ENCODE measurements at regions not wholly inside any gene's neighbourhood (a gene's known extent, or its start where the extent isn't known, plus 50 kb on each side); places are given as distances from the start of the nearest gene placed in this dataset.

DNA sequence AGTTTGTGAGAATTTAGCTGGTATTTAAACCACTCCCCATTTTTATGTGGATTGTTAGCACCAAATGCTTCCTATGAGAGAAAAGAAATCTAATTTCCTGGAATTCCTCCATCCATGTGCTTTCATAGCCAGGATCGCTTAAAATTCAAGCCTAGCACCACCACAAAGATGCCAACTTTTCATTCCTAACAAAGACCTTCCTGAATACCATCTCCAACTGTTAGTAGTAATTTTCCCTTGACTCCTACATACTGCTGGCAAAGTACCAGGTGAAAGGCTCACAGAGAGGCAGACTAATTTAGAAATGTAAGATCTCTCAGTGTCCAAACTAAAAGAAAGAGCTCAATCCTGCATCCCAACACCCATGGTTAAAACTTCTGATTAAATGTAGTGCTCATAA, 386.3 kb downstream of the KCTD12 start:
- no peak for DNase-seq

DNA sequence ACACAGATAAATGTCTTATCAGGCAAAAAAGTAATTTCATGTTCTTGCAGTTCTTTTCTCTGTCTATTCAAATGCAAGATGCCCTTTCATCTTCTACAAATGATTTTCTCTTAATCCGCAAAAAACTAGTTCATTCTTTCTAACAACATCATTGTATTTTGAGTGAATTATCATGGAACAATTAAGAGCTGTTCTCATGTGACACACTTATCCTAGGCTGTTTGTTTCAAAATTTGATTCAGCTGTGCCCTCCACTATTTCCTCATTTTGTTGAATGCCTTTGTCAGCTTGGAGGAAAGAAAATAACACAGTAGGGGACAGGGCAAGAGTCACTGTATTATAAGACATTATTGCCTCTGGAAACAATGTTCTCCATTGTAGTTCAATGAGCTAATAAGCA, 396.9 kb downstream of the KCTD12 start:
- DNase-seq, result no peak

DNA sequence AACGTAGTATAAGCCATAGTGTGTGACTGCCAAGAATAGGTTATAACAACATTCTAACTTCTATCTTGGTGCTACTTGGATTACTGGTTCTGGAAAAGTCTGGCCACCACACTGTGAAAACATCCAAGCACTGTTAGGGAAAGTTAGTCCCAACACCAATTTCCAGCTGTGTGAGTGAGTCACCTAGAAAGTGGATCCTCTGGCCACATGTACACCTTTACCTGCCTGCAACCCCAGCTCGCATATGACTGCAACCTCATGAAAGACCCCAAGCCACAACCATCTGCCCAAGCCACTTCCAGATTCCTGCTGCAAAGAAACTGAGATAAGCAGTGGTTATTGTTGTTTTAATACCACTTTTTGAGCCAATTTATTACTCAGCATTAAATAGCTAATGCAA, 404.5 kb downstream of the KCTD12 start:
- no peak for DNase-seq

DNA sequence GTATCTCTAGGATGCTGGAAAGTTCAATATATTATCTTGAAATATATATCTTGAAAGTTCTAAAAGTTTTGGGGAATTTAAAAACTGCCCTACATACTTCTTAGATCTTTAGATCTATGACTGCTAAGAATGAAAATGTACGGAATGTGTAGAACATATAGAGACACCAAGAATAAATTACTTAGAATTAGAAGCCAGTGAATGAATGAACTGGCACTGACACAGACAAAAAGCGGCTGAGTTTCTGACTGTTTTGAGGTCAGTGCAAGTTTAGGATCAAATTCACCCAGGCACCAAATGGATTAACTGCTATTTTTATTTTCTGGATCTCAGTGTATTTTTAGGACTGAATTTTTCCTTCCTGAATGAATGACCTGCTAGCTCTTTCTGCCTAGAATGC, 411.2 kb downstream of the KCTD12 start:
- no peak for DNase-seq

DNA sequence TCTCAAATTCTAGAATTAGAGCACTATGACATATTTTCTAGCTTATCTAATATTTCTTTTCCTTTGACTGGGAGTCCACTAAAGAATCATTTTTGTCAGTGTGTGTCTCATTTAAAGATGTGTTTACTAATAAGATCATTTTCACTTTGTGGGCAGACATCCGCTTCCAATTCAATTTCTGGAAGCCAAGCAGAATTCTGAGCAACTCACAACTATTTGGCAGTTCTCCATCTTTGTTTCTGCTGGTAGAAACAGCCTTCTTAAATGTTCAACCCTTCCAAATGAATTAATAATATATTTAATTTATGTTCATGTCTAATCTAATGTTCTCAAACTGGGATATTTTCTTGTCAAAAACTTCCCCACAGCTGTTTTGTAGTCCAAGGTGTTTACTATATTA, 411.8 kb downstream of the KCTD12 start:
- DNase-seq, result no peak

DNA sequence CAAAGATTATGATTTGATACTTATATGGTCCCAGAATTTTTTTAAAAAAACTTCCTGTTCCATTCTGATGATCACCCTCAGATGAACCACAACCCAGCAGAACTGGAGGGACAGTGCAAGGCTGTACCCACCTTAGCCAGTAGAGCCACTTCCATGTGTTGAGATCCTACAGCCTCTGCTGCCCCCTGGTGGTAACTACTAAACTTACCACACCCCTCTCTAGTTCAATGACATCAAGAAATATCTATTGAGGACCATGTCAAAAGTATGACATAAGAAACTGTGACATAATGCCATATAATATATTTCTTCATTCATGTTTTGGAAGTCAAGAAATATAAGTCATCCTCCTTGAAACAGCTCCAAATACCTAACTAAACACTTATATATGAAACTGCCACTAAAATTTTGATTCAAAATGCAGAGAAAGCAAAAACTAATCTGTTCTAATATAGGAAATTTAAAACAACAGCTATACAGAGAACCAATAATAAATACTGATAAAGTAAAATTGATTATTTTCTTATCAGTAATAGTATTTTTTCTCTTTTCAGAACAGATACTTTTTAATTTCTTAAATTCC, 412.6 kb downstream of the KCTD12 start:
- peak; percentile 62 for DNase-seq

DNA sequence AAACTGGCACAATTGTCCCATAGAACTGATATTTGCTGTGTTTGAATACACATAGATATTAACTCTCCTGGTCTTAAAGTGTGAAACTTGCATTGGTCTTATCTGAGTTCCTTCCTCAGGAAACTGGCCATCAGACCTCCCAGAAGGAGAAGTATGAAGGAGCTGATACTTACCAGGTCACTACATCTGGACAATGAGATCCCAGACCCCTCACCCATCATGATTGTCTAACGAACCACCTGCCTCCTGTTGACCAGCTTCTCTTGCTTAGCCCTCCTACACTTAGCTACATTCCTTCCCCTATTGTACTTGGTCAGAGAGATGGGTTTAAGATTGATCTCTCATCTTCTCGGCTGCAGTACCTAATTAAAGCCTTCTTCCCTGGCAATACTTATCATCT, 413.3 kb downstream of the KCTD12 start:
- DNase-seq, result no peak

DNA sequence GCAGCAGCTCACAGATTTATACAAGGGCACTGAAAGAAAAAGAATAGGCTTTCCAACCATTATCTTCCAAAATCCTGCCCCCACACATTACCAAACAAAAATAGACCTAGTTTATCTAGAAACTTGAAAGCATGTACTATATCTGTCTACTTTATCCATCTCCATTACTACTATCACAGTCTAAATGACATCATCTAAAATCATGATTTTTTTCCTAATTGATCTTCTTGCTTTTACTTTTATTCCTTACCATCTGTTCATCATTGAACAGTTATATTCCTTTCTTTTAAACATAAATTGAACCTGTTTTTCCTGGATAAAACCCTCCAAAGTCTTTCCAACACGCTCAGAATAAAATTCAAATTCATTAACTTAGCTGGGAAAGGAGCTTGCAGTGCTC, 414.7 kb downstream of the KCTD12 start:
- DNase-seq, result no peak

DNA sequence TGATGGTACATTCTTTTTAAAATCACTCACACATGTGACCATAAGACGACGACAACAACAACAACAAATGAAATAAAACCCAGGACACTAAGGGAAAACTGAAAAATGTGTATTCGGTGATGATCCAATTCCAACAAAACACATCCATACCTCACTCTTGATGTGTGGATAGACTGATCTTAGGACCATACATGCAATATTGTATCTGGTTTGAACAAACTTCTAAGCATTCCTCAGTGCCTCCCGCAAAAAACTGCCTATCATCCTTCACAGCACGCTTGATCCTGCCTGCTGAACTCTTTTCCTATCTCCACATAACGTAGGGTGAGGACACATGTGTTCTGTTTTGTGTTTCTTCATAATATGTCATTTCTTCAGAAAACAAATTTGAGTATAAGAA, 415.2 kb downstream of the KCTD12 start:
- DNase-seq, result no peak

DNA sequence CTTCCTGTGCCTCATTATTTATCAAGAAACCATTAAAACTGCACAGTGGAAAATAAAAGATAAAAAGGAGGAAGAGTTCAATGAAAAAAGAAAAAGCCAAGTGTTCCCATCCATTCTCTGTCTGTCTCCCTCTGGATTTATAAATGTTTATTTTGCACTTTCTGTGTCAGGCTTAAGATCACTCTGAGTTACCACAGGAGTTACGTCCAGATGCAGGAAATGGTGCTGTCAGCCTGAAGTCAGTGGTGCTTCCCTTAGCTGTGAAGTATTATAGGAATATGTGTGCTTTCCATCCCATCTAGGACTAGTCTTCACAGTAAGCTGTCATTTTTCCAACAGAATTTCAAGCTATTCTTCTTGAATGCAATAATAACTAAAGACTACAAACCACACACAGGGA, 420.2 kb downstream of the KCTD12 start:
- DNase-seq, result no peak

DNA sequence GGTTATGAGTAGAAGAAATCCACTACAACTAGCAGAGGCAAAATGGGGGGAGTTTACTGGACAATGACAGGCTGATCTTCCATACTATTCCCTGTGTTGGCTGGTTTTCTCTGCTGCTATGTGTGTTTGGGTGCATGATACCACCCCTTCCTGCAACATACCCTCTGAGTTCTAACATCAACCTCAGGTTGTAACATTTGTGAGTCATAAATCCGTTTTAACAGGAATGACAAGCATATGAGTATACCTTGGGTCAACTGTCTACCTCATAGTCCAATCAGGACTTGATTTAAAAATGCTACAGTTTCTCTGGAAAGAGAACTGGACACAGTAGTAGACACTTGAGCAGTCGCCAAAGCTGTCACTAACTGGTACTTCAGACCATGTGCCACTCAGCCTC, 422.9 kb downstream of the KCTD12 start:
- DNase-seq, result no peak

DNA sequence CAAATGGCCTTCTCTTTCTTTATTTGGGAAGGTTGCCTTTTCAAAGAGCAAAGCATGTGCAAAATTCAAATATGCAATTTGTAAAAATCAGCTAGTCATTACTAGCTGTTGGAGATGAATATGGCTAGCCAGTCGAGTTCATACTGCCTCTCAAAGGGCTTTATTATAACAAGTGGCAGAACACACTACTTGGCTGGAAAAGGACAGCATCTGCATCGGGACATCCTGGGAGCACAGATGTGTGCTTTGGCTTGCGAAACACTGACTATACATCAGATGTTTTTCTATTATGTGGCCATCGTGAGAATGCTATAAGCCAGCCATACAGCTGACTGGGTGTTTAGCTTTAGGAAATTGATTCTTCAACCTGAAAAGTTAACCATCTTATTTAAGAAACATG, 424.2 kb downstream of the KCTD12 start:
- no peak for DNase-seq

DNA sequence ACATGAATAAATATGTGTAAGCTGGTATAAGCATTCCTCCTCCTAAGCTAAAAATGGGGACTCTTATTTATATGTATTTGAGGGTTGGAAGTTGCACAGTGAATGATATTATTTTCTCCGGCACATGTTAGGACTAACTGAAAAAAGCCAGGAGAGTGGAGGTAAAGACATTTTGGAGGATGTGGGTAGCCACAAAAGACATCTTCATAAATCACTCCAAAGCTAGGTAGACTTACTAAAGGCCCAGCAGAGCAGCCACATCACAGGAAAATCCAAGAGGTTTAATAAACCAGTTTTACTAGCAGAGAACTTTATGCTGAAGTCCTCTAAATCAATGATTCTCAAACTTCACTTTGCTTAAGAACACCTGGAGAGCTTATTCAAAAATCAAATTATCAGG, 424.7 kb downstream of the KCTD12 start:
- DNase-seq, result no peak

DNA sequence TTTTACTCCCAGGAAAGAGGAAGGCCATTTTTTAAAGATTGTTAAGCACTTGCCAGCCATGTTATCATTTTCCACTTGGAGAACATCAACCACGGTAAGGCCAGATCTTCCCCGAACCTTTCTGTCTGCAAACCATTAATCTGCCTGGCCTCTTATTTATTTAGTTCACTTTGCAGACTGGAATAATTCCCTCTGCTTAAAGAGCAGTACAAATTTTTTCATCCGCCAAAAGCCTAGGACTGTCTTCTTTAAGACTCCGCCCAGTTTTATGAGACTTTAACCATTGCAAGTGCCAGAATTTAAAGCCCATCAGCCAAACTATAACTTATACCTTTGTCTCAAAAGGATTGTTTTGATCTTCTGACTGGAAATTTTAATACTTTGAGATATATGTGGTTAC, 426.3 kb downstream of the KCTD12 start:
- DNase-seq, result no peak

DNA sequence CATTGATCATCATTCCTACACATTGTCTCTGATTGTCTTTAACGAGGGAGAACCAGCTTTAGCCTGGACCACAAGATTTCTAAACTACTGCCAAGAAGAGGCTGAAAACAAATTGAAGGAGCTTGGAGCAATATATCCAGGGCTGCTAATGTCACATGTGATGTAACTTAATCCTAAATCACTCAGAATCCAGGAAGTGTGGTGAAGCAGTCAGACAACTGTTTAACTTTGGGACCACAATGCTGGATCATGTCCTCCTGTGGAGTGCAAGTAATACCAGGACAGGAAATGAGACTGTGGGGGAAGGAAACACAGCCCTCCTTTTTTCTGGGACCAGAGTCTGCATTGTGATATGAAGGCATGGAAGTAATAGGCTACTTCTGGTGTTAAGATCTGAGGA, 430.2 kb downstream of the KCTD12 start:
- no peak for DNase-seq

DNA sequence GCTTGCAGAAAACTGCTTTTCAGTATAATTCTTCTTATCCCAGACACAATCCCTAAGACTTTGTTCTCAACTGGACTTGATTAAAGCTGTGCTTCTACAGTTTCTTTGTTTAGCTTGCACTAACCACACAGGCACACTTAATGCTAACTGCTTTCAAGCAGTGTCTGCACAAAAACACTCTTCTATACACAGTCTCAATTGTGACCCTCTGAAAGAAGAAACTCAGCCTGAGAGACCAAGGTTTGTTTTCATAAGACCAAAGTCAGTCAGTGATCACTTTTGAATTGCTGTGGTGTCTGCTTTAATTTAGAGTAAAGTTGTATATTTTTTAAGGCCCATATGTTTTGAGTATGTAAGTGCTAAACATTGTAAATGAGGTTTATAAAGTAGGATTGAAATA, 431.2 kb downstream of the KCTD12 start:
- DNase-seq, result no peak

DNA sequence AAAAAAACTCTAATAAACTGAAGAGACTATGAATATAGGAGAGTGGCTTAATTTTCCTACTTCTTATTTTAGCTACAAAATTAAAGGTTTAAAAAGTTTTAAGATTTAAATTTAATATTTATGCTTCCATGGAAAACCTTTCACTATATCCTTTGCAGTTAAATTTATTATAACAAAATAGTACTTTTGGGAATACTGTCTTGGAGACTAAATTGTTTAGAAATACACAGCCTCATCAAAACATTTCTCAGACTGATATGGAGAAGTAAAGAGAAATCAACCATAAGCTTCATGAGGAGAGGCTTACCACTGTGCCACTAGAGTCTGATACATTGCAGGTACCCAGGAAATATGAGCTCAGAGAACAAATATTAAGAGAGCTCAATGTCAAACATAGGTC, 436.5 kb downstream of the KCTD12 start:
- DNase-seq, result no peak

DNA sequence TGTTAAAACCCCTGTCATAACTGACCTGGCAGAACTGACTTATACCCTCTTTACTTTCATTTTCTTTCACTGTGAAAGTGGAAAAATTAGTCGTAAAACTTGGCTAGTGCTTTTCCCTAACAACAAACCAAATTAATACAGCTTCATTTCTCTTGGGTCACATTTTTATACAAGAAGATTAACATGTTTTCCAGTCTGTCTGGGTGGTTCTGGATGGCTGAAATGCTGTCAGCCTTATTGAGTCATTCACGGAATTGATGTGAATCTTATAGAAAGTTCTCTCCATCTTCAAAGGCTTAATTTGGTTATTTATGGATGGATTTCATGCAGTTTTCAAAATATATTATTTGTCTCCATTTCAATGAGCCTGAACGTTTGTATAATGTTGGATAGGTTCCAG, 440.0 kb downstream of the KCTD12 start:
- no peak for DNase-seq

DNA sequence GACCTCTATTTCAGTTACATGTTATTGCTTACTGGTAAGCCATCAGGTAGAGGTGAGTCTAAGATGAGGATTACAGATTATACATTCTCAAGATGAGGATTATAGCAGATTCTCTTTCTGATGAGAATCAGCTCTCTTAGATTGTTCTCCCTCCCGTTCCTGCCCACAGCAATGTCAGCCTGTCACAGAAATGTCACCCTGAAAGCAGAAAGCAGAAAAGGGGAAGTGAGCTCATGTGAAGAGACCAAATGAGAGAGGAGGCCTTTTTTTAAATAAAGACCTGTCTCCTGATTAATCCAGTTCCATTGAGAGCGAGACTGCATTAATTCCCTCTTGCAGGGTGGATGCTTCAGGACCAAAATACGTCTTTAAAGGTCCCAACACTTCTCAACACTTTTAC, 445.6 kb downstream of the KCTD12 start:
- DNase-seq, result peak; percentile 16

DNA sequence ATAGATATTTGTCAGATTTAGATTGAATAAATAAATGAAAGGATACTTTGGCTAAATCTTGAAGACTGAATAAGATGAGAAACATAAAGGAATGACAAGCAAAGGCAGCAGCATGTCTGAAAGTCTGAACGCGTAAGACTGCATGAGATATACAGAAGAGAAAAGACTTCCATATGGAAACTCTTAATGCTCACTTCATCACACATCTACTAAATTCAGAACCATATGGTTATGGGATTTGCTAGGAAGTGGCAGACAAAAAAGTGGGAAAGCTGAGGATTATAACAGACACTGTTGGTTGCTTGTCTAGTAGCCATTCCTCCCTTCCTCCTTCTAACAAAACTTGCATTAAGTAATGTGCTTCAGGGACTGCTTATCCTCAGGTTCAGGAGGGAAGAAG, 446.7 kb downstream of the KCTD12 start:
- no peak for DNase-seq

DNA sequence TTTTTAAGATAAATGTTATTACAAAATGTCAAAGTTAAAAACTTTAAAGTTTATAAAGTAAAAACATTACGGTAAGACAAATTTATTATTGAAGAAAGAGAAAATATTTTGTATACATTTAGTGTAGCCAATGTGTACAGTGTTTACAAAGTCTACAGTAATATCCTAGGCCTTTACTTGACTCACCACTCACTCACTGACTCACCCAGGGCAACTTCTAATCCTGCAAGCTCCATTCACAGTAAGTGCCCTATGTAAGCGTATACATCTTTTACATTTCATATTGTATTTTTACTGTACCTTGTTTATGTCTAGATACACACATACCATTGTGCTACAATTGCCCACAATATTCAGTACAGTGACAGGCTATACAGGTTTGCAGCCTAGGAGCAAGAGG, 448.2 kb downstream of the KCTD12 start:
- no peak for DNase-seq

DNA sequence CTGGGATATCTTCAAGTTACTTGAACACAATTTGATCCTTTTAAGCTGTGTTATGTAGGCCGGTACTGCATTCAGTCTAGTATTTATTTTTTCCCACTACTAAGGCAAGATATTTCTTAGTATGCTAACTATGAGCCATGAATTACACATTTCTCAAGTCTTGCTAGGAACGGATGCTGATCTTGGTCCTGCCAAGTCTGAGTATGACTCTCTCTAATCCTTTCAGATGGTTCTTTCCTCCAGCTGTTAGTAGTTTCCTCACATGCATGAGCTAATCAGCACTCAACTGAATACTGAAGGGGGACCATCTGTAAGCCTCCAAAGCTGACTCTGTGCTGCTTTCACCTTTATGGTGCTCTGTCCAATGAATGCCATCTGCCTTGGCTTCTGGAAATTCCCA, 460.3 kb downstream of the KCTD12 start:
- DNase-seq, result no peak

DNA sequence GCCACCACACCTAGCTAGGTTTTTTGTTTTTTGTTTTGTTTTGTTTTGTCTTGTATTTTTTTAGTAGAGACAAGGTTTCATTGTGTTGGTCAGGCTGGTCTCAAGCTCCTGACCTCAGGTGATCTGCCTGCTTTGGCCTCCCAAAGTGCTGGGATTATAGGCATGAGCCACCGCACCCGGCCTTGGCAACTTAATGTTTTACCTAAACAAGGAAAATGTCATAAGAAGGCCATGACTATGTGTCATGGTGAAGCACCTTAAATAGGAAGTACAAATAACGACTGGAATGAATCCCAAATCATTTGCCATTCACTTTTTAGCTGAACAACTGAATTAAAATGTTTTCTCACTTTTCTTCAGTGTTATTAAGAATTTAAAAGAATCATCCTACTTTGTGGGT, 465.2 kb downstream of the KCTD12 start:
- DNase-seq, result no peak

DNA sequence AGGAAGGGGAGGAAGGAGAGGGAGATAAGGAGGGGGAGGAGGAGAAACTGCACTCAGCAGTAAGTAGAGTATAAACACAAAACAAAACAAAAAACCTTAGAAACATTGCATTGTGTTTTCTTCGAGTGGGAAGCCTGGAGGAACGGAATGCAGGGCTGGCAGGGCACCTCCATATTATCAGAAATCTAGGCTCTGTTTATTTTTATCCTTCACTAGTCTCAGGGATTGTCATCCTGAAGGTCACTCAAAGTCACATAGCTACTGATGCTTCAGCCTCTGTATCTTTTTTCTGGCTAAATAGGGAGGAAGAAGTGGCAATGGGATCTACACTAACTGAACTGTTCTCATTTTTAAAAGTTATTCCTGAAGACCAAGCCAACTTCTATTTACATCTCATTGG, 467.8 kb downstream of the KCTD12 start:
- no peak for DNase-seq

DNA sequence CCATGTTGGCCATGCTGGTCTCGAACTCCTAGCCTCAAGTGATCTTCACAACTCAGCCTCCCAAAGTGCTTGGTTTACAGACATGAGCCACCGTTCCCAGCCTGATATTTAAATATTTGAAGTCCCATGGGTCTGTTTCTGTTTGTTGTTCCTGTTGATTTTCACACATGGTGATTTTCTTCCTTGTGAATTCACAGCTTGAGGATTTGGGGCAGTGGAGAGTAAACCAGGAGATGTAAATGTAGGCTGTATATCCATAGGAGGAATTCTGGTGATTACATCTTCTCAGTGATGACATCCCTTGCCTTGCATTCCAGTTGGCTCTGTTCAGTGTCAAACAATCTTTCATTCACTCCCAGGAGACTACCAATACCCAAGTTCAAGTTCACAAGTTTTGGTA, 471.9 kb downstream of the KCTD12 start:
- DNase-seq, result no peak

DNA sequence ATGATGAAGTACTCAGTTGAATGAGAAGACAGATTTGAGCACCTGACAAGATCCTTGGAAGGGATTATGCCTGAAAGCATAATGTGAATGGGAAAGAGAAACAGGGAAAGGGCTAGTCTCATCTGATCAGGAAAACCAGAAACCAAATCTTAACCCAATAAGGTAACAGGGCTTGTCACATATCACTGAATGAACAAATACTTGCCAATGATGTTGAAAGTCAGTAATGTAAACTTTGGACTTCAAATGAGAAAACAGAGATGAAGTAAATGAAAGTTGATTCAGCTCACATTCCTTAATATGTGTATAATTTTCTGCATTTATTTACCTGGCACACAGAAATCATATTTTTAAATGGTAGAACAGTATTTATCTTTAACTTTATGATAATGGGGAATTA, 480.0 kb downstream of the KCTD12 start:
- no peak for DNase-seq

Measured in CD4-positive, alpha-beta T cell treated with Interleukin-15 for 1 hour (primary cell).